AG04450 (cell line): ENCODE measurements at regions not wholly inside any gene's neighbourhood (a gene's known extent, or its start where the extent isn't known, plus 50 kb on each side); places are given as distances from the start of the nearest gene placed in this dataset.

Source experiments
- CTCF ChIA-PET: fragments of 300-600, 350-600 bp; formaldehyde crosslinking; extraction: SDS; loops from one replicate; lab custom pipeline; 2022; ENCODE audit warnings: antibody characterized with exemption, inconsistent platforms; lab: Charles Lee
- POLR2A ChIA-PET: fragments of 350-600 bp; formaldehyde crosslinking; extraction: SDS; loops from one replicate; lab custom pipeline; 2021; ENCODE audit warnings: antibody characterized with exemption, inconsistent platforms; lab: Yijun Ruan, JAX
- DNase-seq: peaks from one replicate; pipeline ENCODE4 v3.0.0-alpha.2; 2011; ENCODE audit warnings: low read depth, low spot score
- H3K27ac ChIP-seq: one replicate; pipeline ENCODE4 v1.5.1; 2012; ENCODE audit warnings: low read depth, low read length, control low read depth
- H3K27me3 ChIP-seq: one replicate; pipeline ENCODE4 v1.6.0; 2012; ENCODE audit warnings: low read length; ENCODE audit not compliant: control insufficient read depth, insufficient read depth
- H3K4me3 ChIP-seq: 2 replicates; pipeline ENCODE4 v1.5.1; 2011; ENCODE audit warnings: mild to moderate bottlenecking, low read depth, low read length, control low read depth
- H3K9me3 ChIP-seq: 2 replicates; pipeline ENCODE4 v1.5.1; 2012; ENCODE audit warnings: low read length; ENCODE audit not compliant: control insufficient read depth, insufficient read depth
- CTCF ChIP-seq: IDR thresholded peaks from 2 replicates; pipeline ENCODE4 v1.5.1; 2011; ENCODE audit warnings: low read depth, low read length, control low read depth, inconsistent platforms

GRCh38 chr9:21681641-21682040, 120.8 kb upstream of the MTAP start:
- ChIA-PET POLR2A (no interaction called here), CTCF (interaction anchor here (0.5 to 1.7 kb wide), 4 partner anchors 26 to 216 kb away, joined by 3 to 6 read pairs (median 4); no protein-coding TSS in a partner anchor)
- TF ChIP-seq CTCF: no peak
- no peak for DNase-seq
- Histone ChIP-seq H3K9me3 (no peaks in the 10 kb centered on the region), H3K27me3 (no peaks in the 10 kb centered on the region), H3K27ac (no peak overlapping the region), H3K4me3 (no peak overlapping the region)

GRCh38 chr9:21682381-21682780, 120.1 kb upstream of the MTAP start:
- DNase-seq: no peak
- Histone ChIP-seq H3K4me3 (no peak overlapping the region), H3K27ac (no peak overlapping the region), H3K27me3 (no peaks in the 10 kb centered on the region), H3K9me3 (no peaks in the 10 kb centered on the region)
- TF ChIP-seq CTCF: no peak
- CTCF ChIA-PET: interaction anchor here (1.5 to 1.7 kb wide), 2 partner anchors 26 to 216 kb away, joined by 3 to 6 read pairs; no protein-coding TSS in a partner anchor
- POLR2A ChIA-PET: no interaction called here

DNA sequence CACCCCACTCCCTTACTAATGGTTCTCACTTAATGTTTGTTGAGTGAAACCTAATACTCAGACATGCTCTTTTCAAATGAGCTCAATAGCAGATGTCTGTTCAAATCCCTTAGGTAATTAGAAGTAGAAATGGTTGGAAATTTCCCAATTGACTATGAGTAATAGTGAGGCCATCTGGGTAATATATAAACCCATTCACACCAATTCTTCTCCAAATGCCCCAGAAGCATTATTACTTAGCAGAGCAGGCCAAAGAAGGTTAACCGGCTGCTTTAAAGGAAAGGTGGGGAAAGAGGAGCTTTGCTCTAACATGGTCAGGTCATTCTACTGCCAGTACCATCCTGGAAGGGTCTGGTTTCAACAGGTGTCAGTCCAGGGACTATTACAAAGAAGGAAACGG, 119.5 kb upstream of the MTAP start:
- no peak overlapping the region for H3K27ac ChIP-seq
- ChIA-PET CTCF (interaction anchor here (1.0 to 1.7 kb wide), 3 partner anchors 25 to 217 kb away, joined by 3 to 6 read pairs (median 3); no protein-coding TSS in a partner anchor), POLR2A (no interaction called here)
- H3K27me3 ChIP-seq: no peaks in the 10 kb centered on the region
- no peak for DNase-seq
- no peak for TF ChIP-seq CTCF
- no peak overlapping the region for H3K4me3 ChIP-seq
- no peaks in the 10 kb centered on the region for H3K9me3 ChIP-seq

DNA sequence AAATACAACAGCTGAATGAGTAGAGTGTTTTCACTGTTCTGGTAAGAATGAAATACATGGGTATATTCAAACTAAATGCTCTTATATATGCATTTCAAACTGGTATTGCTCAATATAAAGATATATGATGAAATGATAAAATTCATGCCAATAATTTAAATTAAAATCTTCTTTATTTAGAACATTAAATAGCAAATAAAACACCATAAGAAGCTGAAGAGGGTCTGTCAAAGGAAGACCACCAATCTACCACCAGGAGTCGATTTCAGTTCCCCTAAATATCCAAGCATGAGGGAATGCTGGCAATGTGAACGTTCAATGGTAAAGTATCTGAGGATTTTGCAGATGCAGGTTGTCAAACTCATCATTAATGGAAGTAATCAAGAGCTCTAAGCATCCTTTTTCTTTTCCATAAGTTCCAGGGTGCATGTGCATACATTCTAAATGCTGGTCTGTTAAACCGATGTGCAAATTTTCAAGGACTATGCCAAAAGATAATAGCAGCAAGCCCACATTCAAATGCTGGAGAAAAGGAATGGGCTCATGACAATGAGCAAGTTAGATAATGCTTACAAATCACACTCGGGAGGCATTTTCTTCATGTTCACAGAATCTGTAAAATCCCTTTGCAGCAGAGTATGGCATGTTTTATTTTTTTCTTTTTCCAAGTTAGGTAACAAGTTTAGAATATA, 118.8 kb upstream of the MTAP start:
- CTCF ChIA-PET: interaction anchor here (1.0 to 1.2 kb wide), 2 partner anchors 26 to 105 kb away, joined by 3 to 7 read pairs; no protein-coding TSS in a partner anchor
- H3K27me3 ChIP-seq: no peaks in the 10 kb centered on the region
- no peak for DNase-seq
- no peak for TF ChIP-seq CTCF
- H3K27ac ChIP-seq: no peak overlapping the region
- POLR2A ChIA-PET: no interaction called here
- no peaks in the 10 kb centered on the region for H3K9me3 ChIP-seq
- no peak overlapping the region for H3K4me3 ChIP-seq

- ChIA-PET CTCF (interaction anchor here (1.2 kb wide), 1 partner anchor 104 kb away, joined by 7 read pairs; no protein-coding TSS in a partner anchor), POLR2A (no interaction called here)
- TF ChIP-seq CTCF: no peak
- no peak overlapping the region for H3K4me3 ChIP-seq
- H3K9me3 ChIP-seq: no peaks in the 10 kb centered on the region
- DNase-seq: no peak
- no peak overlapping the region for H3K27ac ChIP-seq
- H3K27me3 ChIP-seq: no peaks in the 10 kb centered on the region
These were observed 118.2 kb upstream of the MTAP start for GRCh38 chr9:21684231-21684630.
